ENCODE measurements at regions not wholly inside any gene's neighbourhood (a gene's known extent, or its start where the extent isn't known, plus 50 kb on each side); places are given as distances from the start of the nearest gene placed in this dataset.

DNA sequence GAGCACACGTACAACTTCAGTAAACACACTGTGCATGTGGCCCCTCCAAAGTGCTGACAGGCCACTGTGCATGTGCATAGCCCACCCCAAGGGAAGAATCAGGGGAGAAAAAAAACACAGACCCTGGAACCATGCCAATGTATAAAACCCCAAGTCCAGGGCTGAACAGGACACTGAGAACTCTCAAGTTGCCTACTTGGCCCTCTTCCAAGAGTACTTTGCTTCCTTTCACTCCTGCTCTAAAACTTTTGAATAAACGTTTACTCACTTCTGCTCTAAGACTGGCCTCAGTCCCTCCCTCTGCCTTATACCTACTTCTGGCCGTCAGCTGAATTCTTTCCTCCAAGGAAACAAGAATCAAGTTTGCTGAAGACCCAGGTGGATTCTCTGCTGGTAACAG, 77.7 kb upstream of the NFIB start:
- no peak for DNase-seq

DNA sequence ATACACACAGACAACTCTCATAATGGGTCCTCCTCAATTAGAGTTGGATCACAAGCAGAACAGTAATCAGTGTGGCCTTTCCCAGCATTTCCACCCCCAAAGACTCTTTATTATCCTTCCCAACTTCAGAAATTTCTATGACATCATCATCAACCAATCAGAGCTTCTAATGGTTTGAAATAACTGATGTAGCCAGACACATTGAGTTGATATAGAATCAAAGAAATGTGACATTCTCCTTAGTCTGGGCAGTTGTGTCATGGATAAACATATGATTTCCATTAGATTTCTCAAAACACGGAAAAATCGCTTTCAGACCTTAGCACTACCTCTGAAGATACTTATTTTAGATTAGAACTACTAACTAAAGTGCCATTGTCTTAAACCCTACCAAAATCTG, 75.7 kb upstream of the NFIB start:
- no peak for DNase-seq

DNA sequence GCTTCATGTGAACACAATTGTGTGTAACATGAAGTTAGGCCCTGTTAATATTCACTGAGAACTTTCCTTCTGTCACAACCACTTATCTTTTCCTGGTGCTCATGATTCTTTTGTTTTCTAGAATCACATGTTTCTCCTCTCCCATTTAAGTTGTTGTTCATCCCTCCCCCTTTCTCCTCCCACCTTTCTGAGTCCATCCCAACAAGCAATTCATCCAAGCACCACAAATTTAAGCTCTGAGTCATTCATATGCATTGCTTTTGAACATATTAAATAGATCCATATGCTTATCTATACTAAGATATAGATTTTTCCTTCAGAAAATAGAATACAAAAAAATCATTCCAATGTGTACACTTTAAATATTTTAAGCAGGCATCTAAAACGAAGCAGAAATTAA, 75.2 kb upstream of the NFIB start:
- peak; percentile 64 for DNase-seq

DNA sequence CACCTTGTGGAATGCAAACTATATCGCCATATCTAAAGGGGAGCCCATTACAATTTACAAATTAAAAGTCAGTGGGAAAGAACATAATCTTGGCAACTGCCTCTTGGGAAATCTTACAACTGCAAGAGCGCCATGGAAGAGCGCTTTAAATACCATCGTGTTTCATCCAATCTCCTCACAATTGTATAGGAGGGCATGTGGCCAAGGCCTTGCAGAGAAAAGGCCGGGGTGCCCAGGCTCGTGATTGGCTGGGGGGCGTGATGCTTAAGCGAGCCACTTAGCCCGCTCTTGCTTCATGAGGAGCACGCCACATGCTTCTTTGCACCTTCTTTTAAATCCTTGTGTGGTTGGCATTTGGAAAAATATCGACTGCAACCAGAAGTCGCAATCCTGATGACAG, 69.8 kb upstream of the NFIB start:
- DNase-seq: no peak

DNA sequence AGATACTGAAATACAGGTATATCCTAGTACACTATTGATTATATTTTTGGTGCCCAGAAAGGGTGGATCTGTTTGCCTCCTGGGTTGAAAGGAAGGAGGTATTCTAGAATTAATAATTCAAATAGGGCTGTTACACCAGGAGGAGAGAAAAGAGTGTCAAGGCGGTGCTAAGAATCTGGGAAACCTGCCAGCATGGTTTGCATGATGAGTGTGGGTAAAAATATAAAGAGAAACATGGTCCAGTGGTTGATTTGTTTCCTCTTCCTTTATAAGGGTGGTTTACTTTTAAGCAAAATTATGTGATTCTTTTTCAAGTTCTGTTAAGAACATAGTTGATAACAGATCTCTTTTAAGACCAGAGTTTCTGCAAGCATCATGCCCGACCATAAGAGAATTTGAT, 69.4 kb upstream of the NFIB start:
- DNase-seq: peak; percentile 66

DNA sequence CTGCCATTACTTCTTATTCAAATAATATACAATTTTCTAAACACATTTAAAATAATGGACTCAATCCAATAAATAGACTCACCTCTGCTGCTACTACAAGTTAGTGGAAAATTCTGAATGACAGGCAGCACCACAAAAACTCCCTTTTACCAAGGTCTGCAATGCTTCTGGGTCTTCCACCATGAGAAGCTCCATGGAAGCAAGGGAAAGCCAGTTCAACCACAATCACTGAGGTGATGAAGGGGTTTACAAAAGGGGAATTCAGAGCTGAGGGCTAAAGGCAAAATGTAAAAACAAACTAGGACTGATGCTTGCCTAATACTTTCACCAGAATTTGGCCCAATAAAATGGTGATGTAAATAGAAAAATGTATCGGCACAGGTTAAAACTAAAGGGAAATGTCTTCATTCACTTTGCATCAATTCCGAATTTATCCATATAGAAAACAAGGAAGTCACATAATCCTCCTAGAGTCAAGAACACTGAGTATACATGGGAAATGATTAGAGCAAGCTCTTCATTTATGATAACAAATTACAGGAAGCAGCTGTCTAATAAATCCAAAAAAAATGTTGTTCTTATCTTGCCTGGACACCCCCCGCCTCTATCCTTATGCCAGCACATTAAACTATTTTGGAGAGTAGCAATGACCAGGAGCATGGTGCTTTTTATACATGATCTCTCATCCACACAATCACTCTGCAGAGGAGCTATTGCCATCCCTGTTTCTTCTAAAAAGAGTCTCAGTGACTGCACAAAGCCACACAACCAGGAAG, 66.3 kb upstream of the NFIB start:
- DNase-seq: no peak

DNA sequence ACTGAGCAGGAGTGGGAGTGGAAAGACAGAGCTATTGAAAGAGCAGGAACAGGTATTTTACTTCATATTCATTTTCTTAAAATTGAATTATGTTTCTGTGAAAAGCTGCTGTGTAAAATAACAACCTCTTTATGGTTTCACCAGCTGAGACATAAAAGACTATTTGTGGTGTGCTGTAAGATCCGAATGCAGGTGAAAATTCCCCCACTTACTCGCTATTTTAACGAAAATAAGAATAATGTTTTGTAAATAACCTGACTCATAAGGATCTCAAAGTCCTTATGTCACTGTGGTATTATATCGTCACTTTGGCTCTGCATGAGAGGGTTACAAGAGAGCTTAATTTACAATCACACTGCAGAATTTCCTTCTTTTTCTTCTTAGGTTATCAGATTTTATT, 65.3 kb upstream of the NFIB start:
- no peak for DNase-seq

DNA sequence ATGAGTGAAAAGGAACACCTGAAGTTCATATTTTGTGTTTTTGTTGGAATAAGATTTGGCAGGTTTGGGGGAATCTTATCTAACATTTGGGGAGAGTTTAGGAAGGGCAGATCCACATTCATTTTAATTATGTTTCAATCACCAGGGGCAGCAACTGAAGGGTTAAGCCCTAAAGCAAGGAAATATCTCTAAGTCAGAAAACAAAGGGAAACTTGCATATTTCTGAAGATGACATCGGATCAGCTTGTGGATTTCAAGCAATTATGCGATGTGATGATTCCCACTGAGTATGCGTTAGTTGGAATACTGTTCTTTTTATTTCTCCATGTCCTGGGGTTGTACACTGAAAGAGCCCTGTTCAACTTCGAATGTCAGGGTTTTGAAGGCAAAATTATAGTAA, 59.8 kb upstream of the NFIB start:
- DNase-seq: peak; percentile 40

DNA sequence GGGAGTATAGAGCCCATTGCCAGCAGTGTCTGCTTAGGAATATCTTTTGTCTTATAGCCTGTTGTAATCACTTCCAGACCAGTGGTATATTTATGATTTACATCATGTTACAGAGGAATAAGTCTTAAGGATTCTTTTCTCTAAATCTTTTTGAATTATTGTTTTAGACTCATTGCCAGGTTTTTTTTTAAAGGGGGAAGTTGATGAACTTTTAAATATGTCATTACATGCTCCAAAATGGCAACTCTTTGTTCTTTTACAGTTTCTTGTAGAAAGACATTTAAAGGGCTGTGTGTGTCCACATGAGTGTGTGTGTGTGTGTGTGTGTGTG, 59.4 kb upstream of the NFIB start:
- peak; percentile 75 for DNase-seq

DNA sequence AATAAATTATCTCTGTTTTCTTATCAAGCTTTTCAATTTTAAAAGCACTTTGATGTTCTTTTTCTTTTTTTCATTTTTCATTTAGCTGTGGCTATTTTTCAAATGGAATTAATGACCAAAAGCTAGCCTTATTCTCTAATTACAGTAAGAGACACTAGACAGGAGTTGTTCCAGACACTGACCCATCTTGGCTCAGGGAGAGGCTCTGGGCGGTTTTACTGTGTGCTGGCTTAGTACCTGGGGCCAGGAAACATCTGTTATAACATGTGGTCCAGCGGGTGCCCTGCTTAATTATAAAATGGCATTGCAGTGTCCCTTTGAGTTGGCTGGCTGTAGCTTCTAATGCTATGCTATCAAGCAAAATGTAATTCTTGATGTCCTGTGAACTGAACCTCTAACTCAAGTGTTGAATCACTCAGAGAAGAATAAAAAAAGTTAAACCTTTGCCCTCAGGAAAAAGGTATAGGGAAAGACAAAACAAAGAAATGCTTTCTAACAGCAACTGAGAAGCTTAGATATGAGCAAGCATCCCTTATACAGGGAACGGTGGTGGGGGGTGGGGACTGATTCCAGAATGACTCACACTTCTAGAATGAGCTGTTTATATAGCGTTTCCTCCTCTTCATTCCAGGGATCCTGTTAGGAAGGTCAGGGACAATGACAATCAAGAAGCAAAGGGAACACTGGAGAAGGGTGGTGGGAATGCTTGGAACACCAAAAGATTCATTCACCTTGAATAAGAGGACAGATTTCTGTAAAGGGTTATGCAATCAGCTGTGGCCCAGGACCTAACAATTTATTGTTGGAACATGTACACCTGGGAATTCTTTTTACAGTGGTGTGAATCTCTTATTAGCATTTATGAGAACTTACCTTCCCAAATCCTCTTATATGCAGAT, 58.7 kb upstream of the NFIB start:
- peak; percentile 87 for DNase-seq

DNA sequence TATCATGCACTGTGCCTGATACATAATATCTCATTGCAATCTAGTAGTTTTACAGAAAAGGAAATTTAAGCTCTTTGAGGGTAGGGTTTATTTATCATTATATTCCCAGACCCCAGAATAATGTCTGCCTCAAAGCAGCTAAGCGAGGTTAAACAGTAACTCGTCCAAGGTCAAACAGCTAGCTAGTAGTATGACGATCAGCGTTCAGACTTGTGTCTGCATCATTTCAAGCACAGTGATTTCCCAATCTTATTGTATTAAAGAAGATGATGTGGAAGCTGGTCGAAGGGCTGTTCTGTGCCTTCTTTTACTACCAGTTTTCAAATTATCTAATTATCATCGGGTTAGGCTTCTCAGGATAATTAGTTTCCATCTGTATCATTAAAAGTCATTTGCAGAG, 55.1 kb upstream of the NFIB start:
- DNase-seq: no peak

DNA sequence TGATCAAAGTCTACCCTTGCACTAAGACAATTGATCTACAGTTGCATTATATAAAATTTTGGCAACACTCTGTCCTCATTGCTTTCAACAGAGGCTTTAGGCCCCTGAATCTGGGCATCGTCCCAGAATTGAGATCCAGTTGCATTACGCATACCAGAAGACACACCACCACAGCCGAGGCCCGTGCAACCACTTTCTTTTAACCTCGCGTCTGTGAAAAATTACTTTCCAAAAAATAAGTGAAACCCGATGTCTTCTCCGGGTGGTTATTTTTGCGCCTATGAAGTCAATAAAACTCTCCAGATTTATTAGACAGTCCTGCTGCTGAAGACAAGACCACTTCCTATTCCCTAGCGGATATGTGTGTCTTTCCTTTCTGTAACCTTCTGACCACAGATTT, 52.1 kb upstream of the NFIB start:
- DNase-seq: peak; percentile 99

DNA sequence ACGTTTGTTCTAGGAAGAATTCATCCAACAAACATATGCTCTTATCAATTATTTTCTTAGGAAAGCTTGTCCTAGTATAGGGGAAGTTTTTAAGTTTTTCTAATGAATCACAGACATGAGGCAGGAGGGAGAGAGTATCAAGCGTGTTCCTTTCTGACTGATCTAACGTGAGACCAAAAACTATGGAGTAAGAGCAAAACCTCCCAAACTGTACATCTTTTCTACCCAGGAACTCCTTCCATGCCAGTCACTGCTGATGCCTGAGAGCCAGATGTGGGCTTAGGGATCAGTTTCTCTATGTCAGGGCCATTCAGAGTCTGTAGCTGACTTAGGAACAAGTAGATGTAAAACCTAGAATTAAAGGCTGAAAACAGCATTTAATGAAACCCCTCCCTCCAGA, 51.7 kb upstream of the NFIB start:
- peak; percentile 77 for DNase-seq
